ENCODE measurements at regions not wholly inside any gene's neighbourhood (a gene's known extent, or its start where the extent isn't known, plus 50 kb on each side); places are given as distances from the start of the nearest gene placed in this dataset.
A peak's percentile ranks its signal among the peaks of the same experiment; 100 is the strongest.

DNA sequence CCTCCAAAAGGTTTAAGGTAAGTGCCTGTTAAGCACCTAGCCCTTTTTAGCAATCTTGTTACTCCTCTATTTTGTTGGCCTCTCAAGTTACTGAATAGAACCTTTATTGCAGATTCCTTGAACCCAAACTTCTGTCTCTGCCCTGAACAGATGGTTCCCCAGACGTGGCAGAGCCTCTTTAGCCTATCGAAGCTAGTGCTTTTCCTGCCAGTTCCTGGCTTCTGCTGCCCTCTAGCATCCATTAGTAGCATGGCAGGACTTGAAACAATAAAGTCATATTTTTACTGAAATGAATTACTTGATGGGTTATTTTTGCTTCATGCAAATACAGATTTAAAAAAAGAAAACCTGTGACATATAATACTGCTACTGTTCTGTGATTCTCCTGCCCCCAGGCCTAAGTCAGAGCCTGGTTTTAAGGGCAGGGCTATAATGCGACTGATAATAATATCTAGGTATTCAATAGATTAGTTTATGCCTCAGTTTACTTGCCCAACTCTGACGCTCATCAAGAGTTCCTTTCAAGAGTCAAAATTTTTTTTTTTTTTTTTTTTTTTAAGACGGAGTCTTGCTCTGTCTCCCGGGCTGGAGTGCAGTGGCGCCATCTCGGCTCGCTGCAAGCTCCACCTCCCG, 84.3 kb upstream of the PHF14 start:
- TF ChIP-seq CTCF (IDR thresholded peaks at IDR 0.05) (peak in 1 of 3 donors; percentile 9), POLR2A (IDR thresholded peaks at IDR 0.05) (no peak)
